IMR-90 (cell line): ENCODE measurements at regions not wholly inside any gene's neighbourhood (a gene's known extent, or its start where the extent isn't known, plus 50 kb on each side); places are given as distances from the start of the nearest gene placed in this dataset.

ENCODE experiments used
- ATAC-seq: fragments of 200-7000 bp; cut with Tn5 transposase; 2 replicates; pipeline ENCODE4 v1.9.1; 2020; ENCODE audit warnings: low read depth, mild to moderate bottlenecking, moderate library complexity
- BruUV-seq: library from RNA; stranded (reverse); fragments of 400-500 nt; replicated peaks from 2 replicates; lab custom pipeline; 2021; lab: Mats Ljungman, UMichigan
- CTCF ChIA-PET: fragments of 300-600 bp; formaldehyde crosslinking; extraction: SDS; loops from one replicate; lab custom pipeline; 2021; ENCODE audit warnings: antibody characterized with exemption; lab: Yijun Ruan, JAX
- POLR2A ChIA-PET: fragments of 300-600 bp; sonication (Branson Sonifier 250); formaldehyde crosslinking; loops from one replicate; lab custom pipeline; 2022; ENCODE audit warnings: antibody characterized with exemption; ENCODE audit not compliant: unreplicated experiment; lab: Charles Lee
- DNase-seq: peaks from one replicate; pipeline ENCODE4 v3.0.0; 2013
- H2AFZ ChIP-seq: replicated peaks from 2 replicates; pipeline ENCODE3; 2013; ENCODE audit warnings: low read length, mild to moderate bottlenecking; ENCODE audit not compliant: poor library complexity
- H2AK5ac ChIP-seq: 2 replicates; pipeline ENCODE4 v1.6.1; 2013; ENCODE audit warnings: low read depth, low read length, inconsistent platforms
- H2AK9ac ChIP-seq: replicated peaks from 2 replicates; pipeline ENCODE3; 2013; ENCODE audit warnings: mild to moderate bottlenecking, low read depth, low read length, moderate library complexity; ENCODE audit not compliant: poor library complexity
- H2BK120ac ChIP-seq: 2 replicates; pipeline ENCODE4 v1.6.1; 2013; ENCODE audit warnings: low read depth, low read length, inconsistent platforms
- H2BK15ac ChIP-seq: 3 replicates; pipeline ENCODE4 v1.6.1; 2013; ENCODE audit warnings: low read depth, low read length, inconsistent platforms
- H2BK20ac ChIP-seq: 2 replicates; pipeline ENCODE4 v1.6.1; 2013; ENCODE audit warnings: low read depth, mild to moderate bottlenecking, inconsistent platforms, low read length, moderate library complexity
- H2BK5ac ChIP-seq: 2 replicates; pipeline ENCODE4 v1.6.1; 2013; ENCODE audit warnings: mild to moderate bottlenecking, low read depth, low read length, inconsistent platforms; ENCODE audit not compliant: poor library complexity, severe bottlenecking
- H3K14ac ChIP-seq: replicated peaks from 2 replicates; pipeline ENCODE4 v1.6.1; 2013; ENCODE audit warnings: low read depth, low read length, inconsistent platforms
- H3K18ac ChIP-seq: 2 replicates; pipeline ENCODE4 v1.6.1; 2013; ENCODE audit warnings: low read depth, low read length, control low read depth
- H3K23ac ChIP-seq: 2 replicates; pipeline ENCODE4 v1.6.1; 2013; ENCODE audit warnings: low read depth, low read length, inconsistent platforms
- H3K27ac ChIP-seq: 2 replicates; pipeline ENCODE4 v1.5.1; 2013; ENCODE audit warnings: mild to moderate bottlenecking, control low read depth, low read length; ENCODE audit not compliant: insufficient read depth
- H3K27me3 ChIP-seq: 2 replicates; pipeline ENCODE4 v1.6.1; 2013; ENCODE audit warnings: low read length; ENCODE audit not compliant: control insufficient read depth, insufficient read depth
- H3K36me3 ChIP-seq: 2 replicates; pipeline ENCODE4 v1.6.1; 2013; ENCODE audit warnings: low read length, mixed read lengths; ENCODE audit not compliant: control insufficient read depth, insufficient read depth
- H3K4ac ChIP-seq: 2 replicates; pipeline ENCODE4 v1.6.1; 2013; ENCODE audit warnings: low read depth, low read length, inconsistent platforms
- H3K4me1 ChIP-seq: 2 replicates; pipeline ENCODE4 v1.6.1; 2013; ENCODE audit warnings: low read length, mixed read lengths; ENCODE audit not compliant: control insufficient read depth, insufficient read depth
- H3K4me2 ChIP-seq: 2 replicates; pipeline ENCODE4 v1.6.1; 2013; ENCODE audit warnings: low read depth, mild to moderate bottlenecking, control low read depth, low read length, moderate library complexity
- H3K4me3 ChIP-seq: 2 replicates; pipeline ENCODE4 v1.5.1; 2013; ENCODE audit warnings: low read depth, mild to moderate bottlenecking, control low read depth, low read length, moderate library complexity; ENCODE audit not compliant: insufficient read depth
- H3K56ac ChIP-seq: 2 replicates; pipeline ENCODE4 v1.6.1; 2013; ENCODE audit warnings: low read length, inconsistent platforms; ENCODE audit not compliant: insufficient read depth; ENCODE audit errors: extremely low read depth
- H3K79me1 ChIP-seq, 2 experiments: 2 replicates each; pipeline ENCODE4 v1.6.1; 2013; ENCODE audit warnings: low read length in 2 of 2, inconsistent platforms in 1 of 2, low read depth in 1 of 2
- H3K9ac ChIP-seq: 2 replicates; pipeline ENCODE4 v1.6.1; 2013; ENCODE audit warnings: low read depth, low read length, control low read depth
- H3K9me1 ChIP-seq: 2 replicates; pipeline ENCODE4 v1.6.1; 2013; ENCODE audit warnings: low read length, inconsistent platforms; ENCODE audit not compliant: insufficient read depth
- H3K9me3 ChIP-seq: 2 replicates; pipeline ENCODE4 v1.6.1; 2013; ENCODE audit warnings: low read length; ENCODE audit not compliant: control insufficient read depth, insufficient read depth
- H4K20me1 ChIP-seq: 2 replicates; pipeline ENCODE4 v1.6.1; 2013; ENCODE audit warnings: low read length, inconsistent platforms; ENCODE audit not compliant: insufficient read depth
- H4K5ac ChIP-seq: 2 replicates; pipeline ENCODE4 v1.6.1; 2013; ENCODE audit warnings: mild to moderate bottlenecking, low read depth, low read length, control low read depth
- H4K8ac ChIP-seq, 2 experiments: 2 replicates each; pipeline ENCODE4 v1.6.1; 2013; ENCODE audit warnings: low read depth in 2 of 2, low read length in 2 of 2, control low read depth in 1 of 2, inconsistent platforms in 1 of 2
- H4K91ac ChIP-seq: 2 replicates; pipeline ENCODE4 v1.6.1; 2013; ENCODE audit warnings: low read depth, low read length, inconsistent platforms; ENCODE audit not compliant: insufficient read depth
- BHLHE40 ChIP-seq: fragments of 150-350 bp; IDR thresholded peaks from 2 replicates; pipeline ENCODE4 v1.6.1; 2016; ENCODE audit warnings: mild to moderate bottlenecking, low read depth, low read length
- CEBPB ChIP-seq: IDR thresholded peaks from 2 replicates; pipeline ENCODE4 v1.6.1; 2012; ENCODE audit warnings: low read depth, low read length, improper control_type of control experiment
- CHD1 ChIP-seq: IDR thresholded peaks from 2 replicates; pipeline ENCODE4 v1.6.1; 2012; ENCODE audit warnings: low read depth, low read length, improper control_type of control experiment
- ELK1 ChIP-seq: fragments of 150-350 bp; IDR thresholded peaks from 2 replicates; pipeline ENCODE4 v1.6.1; 2016; ENCODE audit warnings: low read depth, mild to moderate bottlenecking, low read length, moderate library complexity, borderline replicate concordance
- MAFK ChIP-seq: IDR thresholded peaks from 2 replicates; pipeline ENCODE4 v1.6.1; 2012; ENCODE audit warnings: low read depth, low read length, improper control_type of control experiment
- MAZ ChIP-seq: IDR thresholded peaks from 2 replicates; pipeline ENCODE4 v1.6.1; 2012; ENCODE audit warnings: low read depth, mild to moderate bottlenecking, low read length, improper control_type of control experiment, moderate library complexity, borderline replicate concordance
- MXI1 ChIP-seq: IDR thresholded peaks from 2 replicates; pipeline ENCODE4 v1.6.1; 2012; ENCODE audit warnings: low read depth, mild to moderate bottlenecking, low read length, moderate library complexity, borderline replicate concordance
- NFE2L2 ChIP-seq: fragments of 150-350 bp; IDR thresholded peaks from 2 replicates; pipeline ENCODE4 v1.6.1; 2016; ENCODE audit warnings: low read depth, mild to moderate bottlenecking, low read length
- POLR2A ChIP-seq: IDR thresholded peaks from 2 replicates; pipeline ENCODE4 v1.6.1; 2012; ENCODE audit warnings: mild to moderate bottlenecking, low read depth, low read length
- RAD21 ChIP-seq: IDR thresholded peaks from 2 replicates; pipeline ENCODE4 v1.6.1; 2012; ENCODE audit warnings: low read length, improper control_type of control experiment
- RCOR1 ChIP-seq: IDR thresholded peaks from 2 replicates; pipeline ENCODE4 v1.6.1; 2012; ENCODE audit warnings: mild to moderate bottlenecking, low read length, improper control_type of control experiment; ENCODE audit not compliant: insufficient replicate concordance
- RFX5 ChIP-seq: IDR thresholded peaks from 2 replicates; pipeline ENCODE4 v1.8.0; 2012; ENCODE audit warnings: low read depth, mild to moderate bottlenecking, low read length, moderate library complexity
- SMC3 ChIP-seq: fragments of 150-350 bp; IDR thresholded peaks from 2 replicates; pipeline ENCODE4 v1.6.1; 2016; ENCODE audit warnings: low read depth, mild to moderate bottlenecking, antibody characterized with exemption, low read length, moderate library complexity
- WGBS, 2 experiments: methylation state at CpG; one replicate each; pipeline versions ENCODE4 v1.1.5 to v1.1.7; 2013; ENCODE audit warnings: missing lambda C conversion rate in 2 of 2; ENCODE audit not compliant: insufficient read length in 1 of 2; ENCODE audit errors: extremely low coverage in 2 of 2; 5-methylcytosine and 5-hydroxymethylcytosine counted together
- dilution Hi-C: fragments of 300-500 bp; cut with HindIII; formaldehyde crosslinking; loops from one replicate; pipeline ENCODE4 v1.14.3; 2018; ENCODE audit warnings: low sequenced_read_pairs; ENCODE audit not compliant: unreplicated experiment
- in situ Hi-C: fragments of 300-500 bp; cut with MboI; formaldehyde crosslinking; loops from 3 replicates; pipeline ENCODE4 v1.14.3; 2019; ENCODE audit warnings: low sequenced_read_pairs, inconsistent platforms, mixed read lengths
- intact Hi-C: fragments of 100-400 bp; cut with micrococcal nuclease; formaldehyde crosslinking; loops from 2 replicates; pipeline ENCODE4 v1.10.0; 2022
- TF ChIP-seq, protein P1 (sequence below): conservative IDR thresholded peaks from 2 replicates; pipeline ENCODE4 v1.5.1; 2012; ENCODE audit warnings: mild to moderate bottlenecking, low read depth, low read length, improper control_type of control experiment

DNA sequence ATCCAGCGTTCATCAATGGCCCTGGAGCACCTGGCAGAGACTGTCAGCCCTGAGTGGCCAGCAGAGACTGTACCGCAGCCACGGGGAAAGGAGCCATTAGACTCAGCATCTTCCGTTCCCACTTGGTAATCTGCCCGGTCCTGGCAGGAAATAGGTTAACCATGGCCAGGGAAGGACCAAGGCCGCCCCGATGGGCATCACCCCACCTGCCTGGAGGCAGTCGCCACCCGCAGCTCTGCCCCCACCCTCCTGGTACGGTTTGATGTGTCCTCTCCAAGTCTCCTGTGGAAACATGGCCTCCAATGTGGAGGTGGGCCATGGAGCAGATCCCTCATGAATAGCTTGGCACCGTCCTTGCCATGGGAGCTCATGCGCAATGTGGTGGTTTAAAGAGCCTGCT is 75.3 kb downstream of the RTP5 start:
- Histone ChIP-seq H2BK15ac (no peak overlapping the region), H3K79me1 (no peaks in the 10 kb centered on the region), H4K20me1 (no peaks in the 10 kb centered on the region), H3K18ac (no peak overlapping the region), H3K36me3 (no peaks in the 10 kb centered on the region), H3K9ac (no peak overlapping the region), H4K91ac (no peak overlapping the region), H2AK5ac (no peak overlapping the region), H3K23ac (no peak overlapping the region), H3K27me3 (peaks cover 26% of the 10 kb centered on the region; the same call in 1 of the 2 replicates), H2AK9ac (peak overlapping the region; percentile 50), H4K8ac (no peak overlapping the region), H3K9me3 (no peaks in the 10 kb centered on the region), H2BK120ac (no peak overlapping the region), H4K5ac (no peak overlapping the region), H3K56ac (no peak overlapping the region), H2AFZ (no peak overlapping the region), H3K9me1 (peaks cover 2% of the 10 kb centered on the region; the same call in 1 of the 2 replicates), H2BK5ac (no peak overlapping the region), H3K14ac (no peak overlapping the region), H3K4me2 (no peak overlapping the region), H3K4me1 (no peaks in the 10 kb centered on the region), H2BK20ac (no peak overlapping the region), H3K27ac (no peak overlapping the region), H3K4ac (no peak overlapping the region), H3K4me3 (no peak overlapping the region)
- dilution Hi-C loops (no loop called here), in situ Hi-C loops (no loop called here), intact Hi-C loops (no loop called here)
- WGBS, 2 experiments, result 86% methylated on average over 9 of the region's 12 CpGs; no CpG with 5 or more reads in 1 of the 2 experiments
- ChIA-PET POLR2A (no interaction called here), CTCF (no interaction called here)
- TF ChIP-seq CHD1, result no peak
- TF ChIP-seq MAFK, result no peak
- TF ChIP-seq, protein P1, sequence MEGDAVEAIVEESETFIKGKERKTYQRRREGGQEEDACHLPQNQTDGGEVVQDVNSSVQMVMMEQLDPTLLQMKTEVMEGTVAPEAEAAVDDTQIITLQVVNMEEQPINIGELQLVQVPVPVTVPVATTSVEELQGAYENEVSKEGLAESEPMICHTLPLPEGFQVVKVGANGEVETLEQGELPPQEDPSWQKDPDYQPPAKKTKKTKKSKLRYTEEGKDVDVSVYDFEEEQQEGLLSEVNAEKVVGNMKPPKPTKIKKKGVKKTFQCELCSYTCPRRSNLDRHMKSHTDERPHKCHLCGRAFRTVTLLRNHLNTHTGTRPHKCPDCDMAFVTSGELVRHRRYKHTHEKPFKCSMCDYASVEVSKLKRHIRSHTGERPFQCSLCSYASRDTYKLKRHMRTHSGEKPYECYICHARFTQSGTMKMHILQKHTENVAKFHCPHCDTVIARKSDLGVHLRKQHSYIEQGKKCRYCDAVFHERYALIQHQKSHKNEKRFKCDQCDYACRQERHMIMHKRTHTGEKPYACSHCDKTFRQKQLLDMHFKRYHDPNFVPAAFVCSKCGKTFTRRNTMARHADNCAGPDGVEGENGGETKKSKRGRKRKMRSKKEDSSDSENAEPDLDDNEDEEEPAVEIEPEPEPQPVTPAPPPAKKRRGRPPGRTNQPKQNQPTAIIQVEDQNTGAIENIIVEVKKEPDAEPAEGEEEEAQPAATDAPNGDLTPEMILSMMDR, result no peak
- TF ChIP-seq CEBPB, result no peak
- no peak for TF ChIP-seq POLR2A
- no peak for TF ChIP-seq RFX5
- no peak for TF ChIP-seq MXI1
- TF ChIP-seq ELK1, result no peak
- TF ChIP-seq MAZ, result no peak
- no peak for TF ChIP-seq NFE2L2
- TF ChIP-seq RAD21, result no peak
- TF ChIP-seq RCOR1, result no peak
- TF ChIP-seq SMC3, result no peak
- TF ChIP-seq BHLHE40, result no peak
- ATAC-seq (no peak), DNase-seq (no peak)
- BruUV-seq, result no TSS peak
